Activated T-cell treated with anti-CD3 and anti-CD28 coated beads, Interleukin-2, amount 50 U/mL, for 72 hours (primary cell): ENCODE measurements at regions not wholly inside any gene's neighbourhood (a gene's known extent, or its start where the extent isn't known, plus 50 kb on each side); places are given as distances from the start of the nearest gene placed in this dataset.

Experiments used
- ATAC-seq, 2 donors: fragments of 150-1000 bp; cut with Tn5 transposase; replicated peaks in 1 of 2; 2 replicates each; pipeline ENCODE4 v1.10.0; 2021; ENCODE audit warnings: moderate library complexity in 2 of 2, mild to moderate bottlenecking in 1 of 2
- DNase-seq, 2 donors: peaks; one replicate each; pipeline ENCODE4 v3.0.0; 2021 to 2022; ENCODE audit warnings: mixed read lengths in 1 of 2
- H3K27ac Mint-ChIP-seq: one replicate; pipeline ENCODE4 v1.8.0; 2022; ENCODE audit warnings: mild to moderate bottlenecking, moderate library complexity, mixed read lengths
- H3K27me3 Mint-ChIP-seq: one replicate; pipeline ENCODE4 v1.8.0; 2022; ENCODE audit warnings: low read depth, mixed read lengths
- H3K36me3 Mint-ChIP-seq, 2 donors: one replicate each; pipeline ENCODE4 v1.8.0; 2022; ENCODE audit warnings: mixed read lengths in 2 of 2, mild to moderate bottlenecking in 1 of 2; ENCODE audit not compliant: insufficient read depth in 2 of 2
- H3K4me1 Mint-ChIP-seq: one replicate; pipeline ENCODE4 v1.8.0; 2022; ENCODE audit warnings: low read depth, mixed read lengths
- H3K4me3 Mint-ChIP-seq, 2 donors: one replicate each; pipeline ENCODE4 v1.8.0; 2022; ENCODE audit warnings: mild to moderate bottlenecking in 2 of 2, mixed read lengths in 2 of 2, moderate library complexity in 2 of 2
- H3K9me3 Mint-ChIP-seq, 2 donors: one replicate each; pipeline ENCODE4 v1.8.0; 2022; ENCODE audit warnings: mixed read lengths in 2 of 2

- Mint-ChIP-seq H3K4me3 (no peak overlapping the region), H3K27ac (no peak overlapping the region)
These were observed 317.0 kb downstream of the GLRX3 start for GRCh38 chr10:130453036-130453720.

DNA sequence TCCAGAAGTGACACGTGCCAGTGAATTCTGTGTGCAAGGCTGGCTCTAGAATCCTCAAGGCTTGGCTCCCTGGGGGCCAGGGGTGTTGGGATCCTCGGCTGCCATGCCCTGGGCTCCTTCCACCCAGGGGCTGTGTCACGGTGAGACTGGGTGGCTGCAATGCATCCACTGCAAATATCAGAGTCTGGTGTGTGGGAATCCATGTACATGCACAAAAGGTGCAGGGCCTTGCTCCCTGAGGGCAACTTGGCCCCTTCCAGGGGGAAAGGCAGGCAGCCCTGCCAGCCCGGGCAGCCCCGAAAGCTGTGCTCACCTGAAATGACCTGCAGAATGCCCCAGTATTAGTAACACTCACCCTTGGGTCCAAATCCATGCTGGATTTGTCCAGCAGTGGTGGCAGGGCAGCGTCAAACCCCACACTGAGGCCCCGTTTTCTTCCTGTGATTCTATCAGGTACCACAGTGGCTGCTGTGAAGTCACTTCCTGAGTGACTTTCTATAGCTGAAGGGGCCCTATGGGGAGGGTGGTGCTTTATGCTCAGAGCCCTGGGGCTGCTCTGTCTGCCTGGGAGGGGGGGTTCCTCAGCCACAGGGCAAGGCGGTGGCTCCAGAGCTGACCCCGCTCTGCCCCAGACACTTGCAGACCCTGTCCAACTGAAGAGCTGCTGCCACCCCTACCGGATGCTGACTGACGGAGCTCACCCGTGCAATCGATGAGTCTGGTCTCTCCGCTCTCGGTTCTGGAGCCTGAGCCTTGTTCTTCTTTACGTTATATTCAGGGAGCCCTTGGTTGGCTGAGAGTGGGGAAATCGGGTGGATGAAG lies 317.7 kb downstream of the GLRX3 start:
- Mint-ChIP-seq H3K36me3 (no peaks in the 10 kb centered on the region), H3K4me3 (no peak overlapping the region), H3K9me3 (peaks cover 0 to 2% of the 10 kb centered on the region in 2 donors), H3K27ac (no peak overlapping the region), H3K27me3 (peaks cover 11% of the 10 kb centered on the region), H3K4me1 (no peaks in the 10 kb centered on the region)
- ATAC-seq (no peak), DNase-seq (no peak)

More at GRCh38 chr10:130453036-130453720, 317.0 kb downstream of the GLRX3 start:
- H3K27me3 Mint-ChIP-seq = peaks cover 11% of the 10 kb centered on the region
- no peaks in the 10 kb centered on the region for H3K4me1 Mint-ChIP-seq
- peaks cover 0 to 3% of the 10 kb centered on the region in 2 donors for H3K9me3 Mint-ChIP-seq
- DNase-seq (no peak), ATAC-seq (no peak)
- H3K36me3 Mint-ChIP-seq = no peaks in the 10 kb centered on the region

DNA sequence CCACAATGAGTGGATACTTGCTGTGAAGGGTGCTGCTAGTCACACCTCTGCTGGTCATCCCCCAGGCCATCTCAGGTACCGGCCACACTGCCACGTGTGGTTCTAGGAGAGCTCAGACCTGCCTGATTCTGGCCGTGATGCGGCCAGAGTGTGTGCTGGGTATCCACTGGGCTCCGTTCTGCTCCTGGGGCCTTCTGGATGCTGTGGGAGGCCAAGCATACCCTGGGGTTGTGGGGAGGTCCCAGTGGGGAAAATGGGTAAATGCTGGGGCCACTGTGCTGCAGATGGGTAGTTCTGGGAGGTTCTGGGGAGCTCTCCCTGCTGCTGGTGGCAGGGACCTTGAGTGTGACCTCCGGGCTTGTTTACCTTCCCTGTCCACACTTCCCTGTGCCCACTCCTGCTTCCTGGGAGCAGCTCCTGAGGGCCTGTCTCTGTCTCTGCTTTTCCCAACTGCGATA lies 318.4 kb downstream of the GLRX3 start:
- H3K9me3 Mint-ChIP-seq = peaks cover 0 to under 1% of the 10 kb centered on the region in 2 donors
- DNase-seq (no peak), ATAC-seq (no peak)
- H3K4me1 Mint-ChIP-seq = no peaks in the 10 kb centered on the region
- H3K27me3 Mint-ChIP-seq = peaks cover 8% of the 10 kb centered on the region
- no peaks in the 10 kb centered on the region for H3K36me3 Mint-ChIP-seq
- no peak overlapping the region for H3K27ac Mint-ChIP-seq
- no peak overlapping the region for H3K4me3 Mint-ChIP-seq

GRCh38 chr10:130455111-130455695 lies 319.0 kb downstream of the GLRX3 start:
- Mint-ChIP-seq H3K4me3 (no peak overlapping the region), H3K36me3 (no peaks in the 10 kb centered on the region), H3K4me1 (no peaks in the 10 kb centered on the region), H3K9me3 (no peaks in the 10 kb centered on the region), H3K27me3 (peaks cover 4% of the 10 kb centered on the region), H3K27ac (no peak overlapping the region)
- no peak for ATAC-seq
- DNase-seq = no peak

DNA sequence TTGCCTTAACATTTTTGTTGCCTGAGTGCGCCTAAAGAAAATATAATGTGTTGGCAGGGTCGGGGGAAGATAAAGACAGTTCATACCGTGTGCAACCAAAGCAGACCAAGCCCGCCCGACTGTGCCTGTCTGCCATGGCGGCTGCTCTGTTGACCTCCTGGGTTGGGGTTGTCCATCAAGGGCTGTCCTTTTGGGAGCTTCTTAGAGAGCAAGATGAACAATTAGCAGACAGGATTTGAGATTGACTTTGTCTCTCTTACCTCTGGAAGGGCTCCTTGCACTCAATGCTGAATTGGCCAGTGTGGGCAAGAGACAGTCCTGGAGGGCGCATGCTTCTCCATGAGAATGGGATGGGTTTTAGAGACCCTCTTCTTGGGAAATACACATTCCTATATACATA lies 319.6 kb downstream of the GLRX3 start:
- Mint-ChIP-seq H3K27ac (no peak overlapping the region), H3K27me3 (peaks cover 4% of the 10 kb centered on the region), H3K4me1 (no peaks in the 10 kb centered on the region), H3K36me3 (no peaks in the 10 kb centered on the region), H3K9me3 (no peaks in the 10 kb centered on the region), H3K4me3 (no peak overlapping the region)
- ATAC-seq = no peak
- DNase-seq = no peak

DNA sequence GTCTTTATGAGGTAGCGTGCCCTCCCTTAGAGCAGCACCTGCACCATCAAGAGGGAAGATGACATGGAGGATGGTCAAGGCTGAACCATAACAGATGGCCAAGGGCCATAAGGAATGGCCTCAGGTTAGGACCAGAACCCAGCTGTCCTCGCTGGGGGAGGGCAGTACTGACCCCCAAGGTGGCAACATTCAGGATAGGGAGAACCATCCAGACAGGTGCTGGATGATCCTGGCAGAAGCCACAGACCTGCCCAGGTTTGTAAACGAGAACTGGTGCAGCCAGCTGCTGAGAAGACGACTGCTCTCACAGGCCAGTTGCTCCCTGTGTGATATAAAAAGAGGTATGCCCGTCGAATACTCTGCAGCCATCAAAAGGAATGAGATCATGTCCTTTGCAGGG lies 320.4 kb downstream of the GLRX3 start:
- Mint-ChIP-seq H3K27ac (no peak overlapping the region), H3K4me3 (no peak overlapping the region)
- ATAC-seq = no peak

DNA sequence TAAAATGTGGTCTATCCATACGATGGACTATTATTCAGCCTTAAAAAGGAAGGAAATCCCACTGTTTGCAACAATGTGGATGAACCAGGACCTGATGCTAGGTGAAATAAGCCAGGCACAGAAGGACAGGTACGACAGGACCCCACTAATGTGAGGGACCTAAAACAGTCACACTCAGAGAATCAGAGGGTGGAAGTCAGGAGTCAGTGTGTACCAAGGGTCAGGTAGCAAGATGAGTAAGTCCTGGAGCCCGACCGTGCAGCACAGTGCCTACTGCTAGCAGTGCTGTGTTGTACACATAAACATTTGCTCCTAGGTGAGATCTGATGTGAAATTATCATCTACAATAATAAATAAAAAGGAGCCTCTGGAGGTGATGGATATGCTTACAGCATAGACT lies 322.3 kb downstream of the GLRX3 start:
- DNase-seq (no peak), ATAC-seq (no peak)
- peaks cover 4% of the 10 kb centered on the region for H3K27me3 Mint-ChIP-seq
- no peaks in the 10 kb centered on the region for H3K36me3 Mint-ChIP-seq
- H3K4me3 Mint-ChIP-seq = no peak overlapping the region
- no peaks in the 10 kb centered on the region for H3K4me1 Mint-ChIP-seq
- no peak overlapping the region for H3K27ac Mint-ChIP-seq
- no peaks in the 10 kb centered on the region for H3K9me3 Mint-ChIP-seq

More for the DNA sequence above, 320.4 kb downstream of the GLRX3 start:
- no peaks in the 10 kb centered on the region for H3K4me1 Mint-ChIP-seq
- DNase-seq = no peak
- no peaks in the 10 kb centered on the region for H3K36me3 Mint-ChIP-seq
- H3K9me3 Mint-ChIP-seq = no peaks in the 10 kb centered on the region
- peaks cover 4% of the 10 kb centered on the region for H3K27me3 Mint-ChIP-seq

GRCh38 chr10:130459011-130459410 lies 322.8 kb downstream of the GLRX3 start:
- DNase-seq (no peak), ATAC-seq (no peak)
- Mint-ChIP-seq H3K9me3 (no peaks in the 10 kb centered on the region), H3K27me3 (peaks cover 4% of the 10 kb centered on the region), H3K27ac (no peak overlapping the region), H3K4me3 (no peak overlapping the region), H3K4me1 (no peaks in the 10 kb centered on the region), H3K36me3 (no peaks in the 10 kb centered on the region)

GRCh38 chr10:130459851-130460490 lies 323.8 kb downstream of the GLRX3 start:
- Mint-ChIP-seq H3K9me3 (no peaks in the 10 kb centered on the region), H3K4me3 (no peak overlapping the region), H3K27me3 (peaks cover 4% of the 10 kb centered on the region), H3K27ac (no peak overlapping the region), H3K36me3 (no peaks in the 10 kb centered on the region), H3K4me1 (no peaks in the 10 kb centered on the region)
- no peak for DNase-seq
- no peak for ATAC-seq

DNA sequence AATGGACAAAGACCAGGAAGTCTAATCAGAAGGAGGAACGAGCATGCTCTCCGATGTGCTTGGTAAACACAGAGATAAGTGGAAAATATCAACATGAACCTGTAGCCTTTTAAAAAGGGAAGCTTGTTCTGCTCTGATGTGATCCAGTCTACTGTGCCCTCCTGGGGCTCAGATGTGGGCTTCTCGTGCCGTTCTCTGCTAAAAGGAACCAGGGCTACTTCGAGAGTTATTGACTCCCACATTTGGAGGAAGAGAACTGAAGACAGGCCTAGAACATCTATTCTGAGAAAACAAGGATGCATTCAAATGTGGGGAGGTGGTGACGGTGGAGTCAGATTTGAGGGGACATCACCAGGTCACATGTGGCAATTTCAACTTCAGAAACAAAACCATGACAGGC lies 325.4 kb downstream of the GLRX3 start:
- H3K27ac Mint-ChIP-seq = no peak overlapping the region
- no peaks in the 10 kb centered on the region for H3K4me1 Mint-ChIP-seq
- H3K4me3 Mint-ChIP-seq = no peak overlapping the region
- peaks cover 4% of the 10 kb centered on the region for H3K27me3 Mint-ChIP-seq
- no peaks in the 10 kb centered on the region for H3K36me3 Mint-ChIP-seq
- DNase-seq (no peak), ATAC-seq (no peak)
- no peaks in the 10 kb centered on the region for H3K9me3 Mint-ChIP-seq

GRCh38 chr10:130463104-130463875 lies 327.1 kb downstream of the GLRX3 start:
- DNase-seq (no peak), ATAC-seq (no peak)
- no peak overlapping the region for H3K27ac Mint-ChIP-seq
- no peaks in the 10 kb centered on the region for H3K36me3 Mint-ChIP-seq
- no peak overlapping the region for H3K4me3 Mint-ChIP-seq
- no peaks in the 10 kb centered on the region for H3K27me3 Mint-ChIP-seq
- no peaks in the 10 kb centered on the region for H3K4me1 Mint-ChIP-seq
- peaks cover 3 to 7% of the 10 kb centered on the region in 2 donors for H3K9me3 Mint-ChIP-seq

DNA sequence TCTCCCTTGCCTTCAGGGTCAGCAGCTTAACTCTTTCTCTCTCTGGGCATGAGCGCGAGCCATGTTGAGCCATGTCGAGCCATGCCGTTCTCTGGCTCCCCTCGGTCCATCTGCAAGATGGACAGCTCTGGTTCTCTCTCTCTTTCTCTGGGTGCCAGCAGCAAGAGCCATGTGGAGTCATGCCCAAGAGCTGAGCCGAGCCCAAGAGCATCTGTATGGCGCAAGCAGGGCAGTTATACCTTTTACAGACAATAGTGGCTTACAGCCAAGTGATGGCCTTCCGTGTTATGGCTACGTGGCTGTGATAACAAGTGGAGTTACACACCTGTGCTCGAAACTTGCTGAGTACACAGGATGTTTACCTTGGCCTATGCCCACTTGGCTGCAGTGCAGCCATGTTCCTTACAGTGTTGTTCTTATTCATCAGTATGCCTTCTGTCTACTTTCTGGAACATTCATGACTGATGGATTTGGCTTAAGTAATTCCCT lies 327.7 kb downstream of the GLRX3 start:
- Mint-ChIP-seq H3K4me3 (no peak overlapping the region), H3K4me1 (no peaks in the 10 kb centered on the region), H3K27me3 (no peaks in the 10 kb centered on the region), H3K27ac (no peak overlapping the region), H3K36me3 (no peaks in the 10 kb centered on the region), H3K9me3 (peaks cover 5 to 9% of the 10 kb centered on the region in 2 donors)
- DNase-seq (no peak), ATAC-seq (no peak)
